GM23338 (cell line): ENCODE measurements at regions not wholly inside any gene's neighbourhood (a gene's known extent, or its start where the extent isn't known, plus 50 kb on each side); places are given as distances from the start of the nearest gene placed in this dataset.

Source experiments
- ATAC-seq: fragments of 200-7000 bp; cut with Tn5 transposase; 3 replicates; pipeline ENCODE4 v1.9.1; 2020
- DNase-seq: peaks from one replicate; pipeline ENCODE4 v3.0.0-alpha.2; 2015; ENCODE audit warnings: low spot score
- H2AFZ ChIP-seq: fragments of 200-600 bp; sonication (generic); 2 replicates; pipeline ENCODE4 v1.8.0; 2016; ENCODE audit warnings: antibody characterized with exemption, mild to moderate bottlenecking, moderate library complexity
- H3F3A ChIP-seq: fragments of 200-600 bp; sonication (generic); replicated peaks from 2 replicates; pipeline ENCODE4 v1.8.0; 2017; ENCODE audit warnings: antibody characterized with exemption, mixed run types, low read depth
- H3K27ac ChIP-seq: fragments of 200-600 bp; sonication (generic); 2 replicates; pipeline ENCODE4 v1.6.1; 2016; ENCODE audit warnings: low read depth
- H3K27me3 ChIP-seq: fragments of 200-600 bp; sonication (generic); 2 replicates; pipeline ENCODE4 v1.8.0; 2016; ENCODE audit warnings: mild to moderate bottlenecking, mixed run types, moderate library complexity; ENCODE audit not compliant: insufficient read depth
- H3K36me3 ChIP-seq: fragments of 200-600 bp; sonication (generic); 2 replicates; pipeline ENCODE4 v1.8.0; 2016; ENCODE audit warnings: mild to moderate bottlenecking; ENCODE audit not compliant: insufficient read depth
- H3K4me1 ChIP-seq: fragments of 200-600 bp; sonication (generic); 2 replicates; pipeline ENCODE4 v1.8.0; 2016; ENCODE audit warnings: mild to moderate bottlenecking, moderate library complexity; ENCODE audit not compliant: insufficient read depth
- H3K4me2 ChIP-seq: fragments of 200-600 bp; sonication (generic); 2 replicates; pipeline ENCODE4 v1.7.1; 2017; ENCODE audit warnings: mixed run types
- H3K4me3 ChIP-seq: fragments of 200-600 bp; sonication (generic); 2 replicates; pipeline ENCODE4 v1.6.1; 2016; ENCODE audit warnings: mixed run types
- H3K79me2 ChIP-seq: fragments of 200-600 bp; sonication (generic); replicated peaks from 2 replicates; pipeline ENCODE4 v1.8.0; 2017; ENCODE audit warnings: mild to moderate bottlenecking; ENCODE audit not compliant: insufficient read depth
- H3K9me2 ChIP-seq: fragments of 200-600 bp; sonication (generic); 2 replicates; pipeline ENCODE4 v1.8.0; 2017; ENCODE audit not compliant: insufficient read depth
- H4K20me1 ChIP-seq: fragments of 200-600 bp; sonication (generic); replicated peaks from 2 replicates; pipeline ENCODE4 v1.8.0; 2017; ENCODE audit warnings: mild to moderate bottlenecking; ENCODE audit not compliant: insufficient read depth
- H3K27ac Mint-ChIP-seq: 2 replicates; pipeline ENCODE4 v1.8.0; 2020; ENCODE audit warnings: inconsistent platforms, mild to moderate bottlenecking, moderate library complexity, mixed read lengths
- H3K27me3 Mint-ChIP-seq: 3 replicates; pipeline ENCODE4 v1.8.0; 2022; ENCODE audit warnings: low read depth, mild to moderate bottlenecking, moderate library complexity, mixed read lengths, inconsistent platforms; ENCODE audit not compliant: insufficient read depth, poor library complexity
- H3K36me3 Mint-ChIP-seq: 3 replicates; pipeline ENCODE4 v1.8.0; 2021; ENCODE audit warnings: low read depth, mild to moderate bottlenecking, inconsistent platforms, moderate library complexity, mixed read lengths
- H3K4me1 Mint-ChIP-seq: 3 replicates; pipeline ENCODE4 v1.8.0; 2020; ENCODE audit warnings: mild to moderate bottlenecking, inconsistent platforms, mixed read lengths
- H3K4me3 Mint-ChIP-seq: 3 replicates; pipeline ENCODE4 v1.8.0; 2021; ENCODE audit warnings: moderate library complexity, mild to moderate bottlenecking, inconsistent platforms, mixed read lengths
- H3K9me3 Mint-ChIP-seq: 3 replicates; pipeline ENCODE4 v1.8.0; 2020; ENCODE audit warnings: moderate library complexity, mild to moderate bottlenecking, inconsistent platforms, mixed read lengths
- CREB1 ChIP-seq: fragments of 250-450 bp; sonication (Bioruptor Pico); IDR thresholded peaks from 2 replicates; pipeline ENCODE4 v1.5.0; 2020; ENCODE audit warnings: low read depth, mild to moderate bottlenecking, moderate library complexity
- ETS1 ChIP-seq: IDR thresholded peaks from 2 replicates; pipeline ENCODE4 v1.6.1; 2016; ENCODE audit warnings: antibody characterized with exemption
- NANOG ChIP-seq: IDR thresholded peaks from 2 replicates; pipeline ENCODE4 v1.6.1; 2016; ENCODE audit warnings: antibody characterized with exemption, borderline replicate concordance
- REST ChIP-seq: IDR thresholded peaks from one replicate; pipeline ENCODE4 v1.6.1; 2018; ENCODE audit warnings: antibody characterized with exemption; ENCODE audit not compliant: unreplicated experiment
- ZNF462 ChIP-seq: fragments of 250-450 bp; sonication (Bioruptor Pico); IDR thresholded peaks from 2 replicates; pipeline ENCODE4 v1.5.0; 2020; ENCODE audit warnings: mild to moderate bottlenecking, moderate library complexity

- TF ChIP-seq ZNF462 (CRISPR knock-in tag), result no peak
Observed at GRCh38 chr4:114273238-114273637, 293.8 kb upstream of the ARSJ start (continued).

GRCh38 chr4:114277690-114278089, 298.2 kb upstream of the ARSJ start:
- Histone ChIP-seq H3K79me2 (no peaks in the 10 kb centered on the region), H3K27ac (no peak overlapping the region), H3K36me3 (no peaks in the 10 kb centered on the region), H3K4me2 (no peak overlapping the region), H3K27me3 (no peaks in the 10 kb centered on the region), H2AFZ (no peak overlapping the region), H3F3A (no peaks in the 10 kb centered on the region), H4K20me1 (no peaks in the 10 kb centered on the region), H3K4me1 (no peaks in the 10 kb centered on the region), H3K9me2 (no peaks in the 10 kb centered on the region), H3K4me3 (no peak overlapping the region)
- Mint-ChIP-seq H3K4me3 (no peak overlapping the region), H3K36me3 (no peaks in the 10 kb centered on the region), H3K4me1 (peaks cover 3% of the 10 kb centered on the region; the same call in 1 of the 3 replicates), H3K9me3 (no peaks in the 10 kb centered on the region), H3K27ac (no peak overlapping the region), H3K27me3 (peaks cover 2% of the 10 kb centered on the region)
- ATAC-seq, result no peak
- no peak for DNase-seq
- TF ChIP-seq REST, result no peak
- no peak for TF ChIP-seq ETS1
- TF ChIP-seq NANOG, result no peak
- TF ChIP-seq CREB1 (CRISPR knock-in tag), result no peak
- TF ChIP-seq ZNF462 (CRISPR knock-in tag), result no peak
